Stimulated activated CD4-positive, alpha-beta T cell treated with anti-CD3 and anti-CD28 coated beads, Interleukin-1b, Interleukin-23, amount 100 ng/mL, for 48 hours (primary cell): ENCODE measurements at regions not wholly inside any gene's neighbourhood (a gene's known extent, or its start where the extent isn't known, plus 50 kb on each side); places are given as distances from the start of the nearest gene placed in this dataset.
"Not testable (repeated sequence)": the region's sequence is repeated elsewhere in the genome, so short reads cannot be mapped to it uniquely, and the experiment has no call there.

Experiments
- DNase-seq: peaks from one replicate; pipeline ENCODE4 v3.0.0-alpha.2; 2020

DNA sequence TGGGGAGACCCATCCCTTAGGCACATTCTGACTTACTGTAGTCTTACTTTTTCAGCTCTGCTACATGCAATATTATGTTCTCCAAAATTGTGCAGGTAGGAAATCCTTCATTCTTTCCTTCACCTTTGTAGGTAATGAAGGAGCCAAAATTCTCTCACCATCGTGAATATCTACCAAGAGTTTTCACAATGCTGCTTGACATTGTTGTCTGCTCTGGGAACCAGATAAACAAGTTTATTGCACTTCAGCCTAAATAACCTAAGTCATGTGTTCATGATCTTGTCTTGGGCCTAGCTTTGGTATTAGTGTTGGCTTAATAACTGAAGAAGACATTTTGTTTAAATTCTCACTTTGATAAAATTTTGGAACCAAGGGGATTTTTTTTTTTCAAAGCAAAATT is 110.8 kb upstream of the ELAC2 start:
- no peak for DNase-seq

- DNase-seq, result no peak
Observed at GRCh38 chr17:13127921-13128602, 110.2 kb upstream of the ELAC2 start.

DNA sequence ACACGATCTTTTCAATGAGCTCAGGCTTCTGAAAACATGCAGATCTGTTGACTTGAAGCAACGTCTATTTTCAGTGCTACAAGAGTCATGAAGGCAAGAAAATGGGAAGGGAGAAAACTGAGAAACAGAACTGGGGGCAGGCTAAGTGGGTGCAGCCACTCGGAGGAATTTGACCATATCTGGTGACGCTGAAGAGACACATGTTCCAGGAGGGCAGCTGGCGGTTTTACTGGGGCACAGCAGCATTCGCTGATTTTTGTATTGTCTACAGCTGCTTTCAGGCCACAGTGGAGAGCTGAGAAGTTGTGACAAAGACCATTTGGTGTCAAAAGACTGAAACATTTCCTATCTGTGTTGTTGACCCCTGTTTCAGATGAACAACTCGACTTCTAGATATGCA is 103.0 kb upstream of the ELAC2 start:
- no peak for DNase-seq

DNA sequence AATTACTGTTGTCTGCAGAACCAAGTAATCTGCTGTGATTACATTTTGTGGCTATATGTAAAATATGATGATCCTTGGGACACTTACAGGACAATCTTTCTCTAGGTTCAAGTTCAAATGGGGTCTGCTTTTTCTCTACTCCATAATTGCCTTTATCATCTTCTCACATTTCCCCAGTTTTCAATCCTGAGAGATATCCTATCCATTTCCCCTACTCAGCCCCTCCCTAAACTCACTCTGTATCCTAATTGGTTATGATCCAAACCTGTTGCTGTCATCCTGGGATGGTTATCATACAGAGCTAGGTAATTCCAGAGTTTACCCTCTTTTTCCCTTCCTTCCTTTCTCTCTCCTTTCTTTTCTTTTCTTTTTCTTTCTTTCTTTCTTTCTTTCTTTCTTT is 100.5 kb upstream of the ELAC2 start:
- DNase-seq, result no peak

DNA sequence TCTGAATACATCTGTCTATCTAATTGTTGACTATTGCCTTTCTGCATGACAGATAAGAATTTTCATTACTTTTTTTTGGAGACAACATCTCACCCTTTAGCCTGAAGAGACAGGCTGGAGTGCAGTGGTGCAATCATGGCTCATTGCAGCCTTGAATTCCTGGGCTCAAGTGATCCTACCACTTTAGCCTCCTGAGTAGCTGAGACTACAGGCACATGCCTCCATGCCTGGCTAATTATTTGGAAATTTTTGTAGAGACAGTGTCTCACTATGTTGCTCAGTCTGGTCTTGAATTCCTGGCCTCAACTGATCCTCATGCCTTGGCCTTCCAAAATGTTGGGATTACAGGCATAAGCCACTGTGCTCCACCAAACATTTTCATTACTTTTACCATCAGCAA is 99.8 kb upstream of the ELAC2 start:
- DNase-seq, result no peak

GRCh38 chr17:13114601-13115031 is 96.8 kb upstream of the ELAC2 start:
- no peak for DNase-seq

DNA sequence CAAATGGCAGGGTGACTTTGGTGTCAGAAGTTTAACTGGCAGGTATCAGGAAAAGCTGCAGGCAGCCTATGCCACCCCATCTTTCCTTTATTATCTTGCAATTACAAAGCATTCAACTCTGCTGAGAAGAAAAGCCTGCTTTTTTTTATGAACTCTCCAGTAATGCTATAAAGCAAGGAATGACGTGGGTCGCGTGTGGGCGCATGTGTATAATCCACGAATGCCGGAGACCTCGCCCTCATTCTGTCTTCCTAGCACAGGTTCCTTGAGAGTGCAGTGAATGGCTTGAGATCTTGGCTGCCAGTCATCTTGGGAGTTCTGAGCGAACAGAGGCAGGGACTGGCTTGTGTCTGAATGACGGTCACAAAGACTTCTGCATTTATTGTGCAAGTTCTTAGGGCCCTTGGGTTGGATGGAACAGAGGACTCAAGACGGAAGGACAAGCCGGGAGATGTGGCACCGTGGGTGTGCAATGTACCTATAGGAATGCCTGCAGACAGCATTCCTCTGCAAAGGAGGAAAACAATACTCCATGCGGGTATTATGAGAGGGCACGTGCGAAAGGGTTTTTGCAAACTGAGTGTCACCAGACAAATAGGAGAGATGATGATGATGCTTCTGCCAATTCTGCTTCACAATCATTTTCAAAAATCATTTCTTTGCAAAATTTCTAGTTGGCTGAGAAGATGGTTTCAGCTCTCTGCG is 96.1 kb upstream of the ELAC2 start:
- DNase-seq, result no peak

DNA sequence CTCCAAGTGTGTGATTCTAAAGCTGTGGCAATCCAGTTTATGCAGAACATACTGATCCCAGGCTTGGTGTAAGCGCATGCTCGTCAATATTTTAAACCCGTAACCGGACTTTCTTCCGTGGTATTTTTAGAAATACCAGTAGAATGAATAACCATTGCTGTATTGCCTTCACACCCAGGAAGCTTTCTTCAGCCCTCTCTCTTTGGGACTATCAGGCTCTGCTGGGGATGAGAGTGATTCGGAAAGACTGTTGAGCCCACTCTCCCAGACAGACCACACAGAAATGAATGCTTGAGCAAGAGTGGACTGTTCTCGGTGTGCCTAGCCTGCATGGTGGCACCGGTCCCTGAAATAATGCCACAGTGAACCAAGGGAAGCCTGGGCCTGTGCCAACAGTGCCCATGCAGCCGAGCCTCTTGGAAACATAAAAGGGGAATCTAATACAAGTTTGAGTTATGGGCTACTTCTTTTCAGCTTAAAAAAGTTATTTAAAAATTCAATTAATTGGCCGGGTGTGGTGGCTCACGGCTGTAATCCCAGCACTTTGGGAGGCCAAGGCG is 89.9 kb upstream of the ELAC2 start:
- DNase-seq, result no peak

DNA sequence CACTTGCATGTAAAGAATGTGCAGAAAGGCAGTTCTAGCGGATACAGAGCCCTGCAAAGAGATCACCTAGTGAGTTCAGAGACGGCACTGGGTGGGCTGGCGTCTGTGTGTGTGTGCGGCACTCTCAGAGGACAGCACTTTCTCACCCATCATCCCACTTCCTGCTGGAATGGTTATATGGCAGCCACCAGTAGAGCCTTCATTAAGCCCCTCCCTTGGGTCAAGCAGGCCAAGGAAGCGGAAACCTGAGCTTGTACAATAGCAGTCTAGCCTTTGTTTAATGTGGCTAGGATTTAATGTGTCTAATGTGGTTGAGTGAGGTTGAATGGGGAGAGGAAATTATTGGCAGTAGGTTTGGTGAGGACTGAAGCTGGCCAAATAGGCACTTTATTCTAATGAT is 88.3 kb upstream of the ELAC2 start:
- DNase-seq, result no peak

GRCh38 chr17:13104576-13104975 is 86.7 kb upstream of the ELAC2 start:
- DNase-seq, result no peak

DNA sequence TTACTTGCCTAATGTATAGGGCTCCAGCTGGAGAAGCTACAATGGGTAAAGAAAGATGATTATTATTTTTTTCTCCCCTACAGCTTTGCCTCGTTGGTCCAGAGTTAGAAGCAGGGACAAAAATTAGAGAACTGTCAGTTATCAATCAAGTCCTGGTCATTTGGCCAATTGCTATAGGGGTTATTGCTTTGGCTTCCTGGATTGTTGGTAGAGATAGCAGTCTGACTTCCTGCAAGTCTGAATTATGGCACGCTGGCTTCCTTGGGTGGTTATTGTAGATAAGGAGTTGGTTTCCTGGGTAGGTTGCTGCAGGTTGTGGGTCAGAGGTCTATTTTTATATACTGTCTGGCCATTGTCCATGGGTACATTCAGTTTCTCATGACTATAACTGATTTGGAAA is 84.7 kb upstream of the ELAC2 start:
- no peak for DNase-seq

DNA sequence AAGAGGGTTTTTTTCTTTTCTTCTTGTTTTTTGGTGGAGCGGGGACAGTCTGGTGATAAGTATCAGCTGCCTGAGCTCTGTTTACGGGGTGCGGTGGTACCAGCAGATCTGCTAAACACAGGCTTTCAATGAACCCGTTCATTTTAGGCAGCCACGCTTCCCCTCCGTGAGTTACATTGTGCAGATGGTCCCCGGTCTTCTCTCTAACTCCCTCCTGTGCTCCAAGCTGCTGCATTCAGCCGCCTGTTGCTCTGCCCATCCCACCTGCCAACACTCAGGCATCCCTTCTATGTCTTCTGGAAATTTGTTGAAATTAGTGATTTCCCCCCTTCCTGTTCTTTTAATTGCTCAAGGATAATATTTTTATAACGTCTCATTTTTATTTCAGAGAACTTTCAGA is 82.1 kb upstream of the ELAC2 start:
- DNase-seq, result no peak

DNA sequence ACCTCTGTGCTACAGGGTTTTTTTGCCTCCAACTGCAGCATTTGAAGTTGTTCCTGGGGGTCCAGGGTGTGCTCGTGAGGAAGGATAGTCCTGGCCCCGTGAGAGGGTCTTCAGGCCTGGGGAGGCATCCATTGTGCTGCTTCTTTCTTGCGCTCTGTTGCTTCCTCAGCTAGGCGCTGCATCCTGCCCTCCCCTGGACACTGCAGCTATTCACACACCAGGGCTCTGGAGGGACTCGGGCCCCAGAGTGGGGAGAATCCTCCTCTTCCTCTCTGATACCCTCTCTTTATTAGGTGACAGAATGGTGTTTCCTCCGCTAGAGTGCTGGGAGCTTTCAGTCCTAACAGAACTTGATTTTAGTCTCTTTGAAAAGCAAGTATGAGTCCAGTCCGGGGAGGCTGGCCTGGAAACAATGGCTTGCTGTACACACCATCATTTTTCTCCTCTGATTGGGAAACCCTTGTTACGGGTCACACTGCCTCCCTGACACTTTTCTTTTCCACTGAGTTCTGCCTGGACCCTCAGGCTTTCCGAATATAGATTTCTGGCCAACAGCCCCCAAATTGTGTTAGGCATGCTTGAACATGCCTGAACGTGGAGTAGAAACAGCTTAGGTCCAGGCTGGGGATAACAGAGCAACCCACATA is 81.4 kb upstream of the ELAC2 start:
- no peak for DNase-seq

- DNase-seq, result no peak
Observed at GRCh38 chr17:13096291-13096690, 78.5 kb upstream of the ELAC2 start.

GRCh38 chr17:13092010-13092409 is 74.2 kb upstream of the ELAC2 start:
- DNase-seq, result not testable (repeated sequence)

- no peak for DNase-seq
Observed at GRCh38 chr17:13088666-13089065, 70.8 kb upstream of the ELAC2 start.

DNA sequence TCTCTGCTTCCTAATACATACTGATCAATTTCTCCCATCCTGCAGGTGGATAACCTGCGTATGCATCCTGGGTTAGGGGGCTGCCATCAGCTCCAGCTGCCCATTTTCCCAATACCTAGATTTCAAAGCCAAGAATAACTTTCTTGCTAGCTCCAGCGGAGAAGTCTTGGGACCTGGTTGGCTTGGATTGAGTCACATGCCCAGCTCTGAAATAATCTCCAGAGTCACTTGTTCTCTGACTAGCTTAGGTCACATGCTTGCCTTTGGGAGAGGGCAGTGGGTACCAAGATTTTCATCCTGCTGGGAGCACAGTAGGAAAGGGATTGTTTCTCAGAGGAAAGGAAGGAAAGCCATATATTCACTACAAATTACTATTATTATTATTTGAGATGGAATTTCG is 70.0 kb upstream of the ELAC2 start:
- no peak for DNase-seq

DNA sequence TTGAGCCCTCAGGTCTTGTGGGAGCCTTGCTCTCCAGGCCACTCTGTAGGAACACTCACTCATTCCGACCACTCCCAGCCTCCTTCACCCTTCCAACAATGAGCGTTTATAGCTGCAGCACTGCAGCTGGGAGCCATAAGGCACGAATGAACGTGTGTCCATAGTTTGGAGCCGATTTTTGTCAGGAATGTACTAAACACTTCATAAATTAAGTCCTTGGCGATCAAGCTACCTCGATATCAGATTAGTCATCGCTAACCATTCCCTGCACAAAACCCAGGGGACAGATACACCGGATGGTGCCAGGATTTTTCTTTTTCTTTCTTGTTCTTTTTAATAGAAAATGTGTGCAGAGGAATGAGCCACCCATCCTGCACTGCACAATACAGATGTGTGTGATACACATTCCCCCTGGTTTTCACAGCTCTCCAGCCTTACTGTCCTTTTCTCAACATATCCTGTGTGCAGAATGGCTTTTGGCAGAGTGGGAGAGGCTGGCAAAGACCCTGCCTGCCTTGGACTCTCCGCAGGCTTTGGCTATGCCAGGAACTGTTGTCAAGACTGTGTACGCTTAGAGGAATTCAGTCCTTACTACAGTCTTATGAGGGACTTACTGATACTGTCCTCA is 68.4 kb upstream of the ELAC2 start:
- DNase-seq, result no peak

DNA sequence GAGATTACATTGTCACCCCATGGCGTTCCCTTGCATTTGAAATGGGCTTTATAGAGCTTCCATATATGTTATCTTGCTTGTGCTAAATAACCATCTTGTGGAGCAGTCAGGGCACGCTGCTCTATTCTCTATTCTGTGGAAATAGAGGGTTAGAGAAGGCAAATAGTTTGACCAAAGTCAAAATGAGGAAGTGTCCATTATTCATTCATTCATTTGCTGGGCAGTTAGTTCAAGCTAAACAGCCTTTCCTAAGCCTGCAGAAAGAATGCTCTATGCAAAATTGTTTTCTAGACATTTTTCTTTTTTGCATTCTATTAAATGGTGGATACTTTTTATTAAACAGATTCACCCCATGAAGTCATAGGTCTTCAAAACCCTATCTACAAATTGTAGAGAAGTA is 67.8 kb upstream of the ELAC2 start:
- DNase-seq, result no peak

- DNase-seq, result no peak
Observed at GRCh38 chr17:13084420-13084819, 66.6 kb upstream of the ELAC2 start.

DNA sequence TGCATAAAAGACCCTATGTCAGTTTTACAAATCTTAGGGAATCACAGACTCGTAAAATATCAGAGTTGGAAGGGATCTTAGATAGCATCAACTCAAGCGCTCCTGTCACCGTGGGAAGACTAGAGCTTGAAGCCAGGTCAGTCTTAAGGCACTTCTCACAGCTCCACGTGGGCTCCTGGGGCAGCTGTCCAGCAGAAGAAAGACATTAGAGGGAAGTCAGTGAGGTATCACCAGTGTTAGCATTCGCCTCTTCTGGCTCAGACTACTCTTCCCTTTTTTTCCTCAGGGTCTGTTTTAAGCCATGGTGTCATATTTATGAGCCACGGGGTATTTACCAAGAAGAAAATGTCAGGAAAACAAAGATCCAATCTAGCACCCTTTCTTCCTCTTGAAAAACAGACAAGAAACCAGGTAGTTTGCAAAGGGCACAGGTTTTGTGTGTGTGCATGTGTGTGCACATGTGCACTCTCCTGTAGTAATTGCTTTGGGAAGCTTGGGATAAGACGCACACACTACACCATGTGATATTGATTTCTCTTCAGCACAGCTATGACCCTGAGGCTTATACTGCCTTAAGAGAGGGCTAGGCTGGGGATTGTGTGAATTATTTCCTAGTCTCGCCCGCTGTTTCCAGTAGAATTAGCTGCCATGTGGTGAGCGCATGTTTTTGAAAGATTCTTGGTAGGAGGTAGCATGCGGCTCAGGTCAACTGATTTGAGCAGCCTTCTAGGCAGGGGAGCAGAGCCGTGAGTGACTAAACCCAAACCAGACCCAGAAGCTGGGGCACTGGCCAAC is 61.0 kb upstream of the ELAC2 start:
- DNase-seq, result no peak

DNA sequence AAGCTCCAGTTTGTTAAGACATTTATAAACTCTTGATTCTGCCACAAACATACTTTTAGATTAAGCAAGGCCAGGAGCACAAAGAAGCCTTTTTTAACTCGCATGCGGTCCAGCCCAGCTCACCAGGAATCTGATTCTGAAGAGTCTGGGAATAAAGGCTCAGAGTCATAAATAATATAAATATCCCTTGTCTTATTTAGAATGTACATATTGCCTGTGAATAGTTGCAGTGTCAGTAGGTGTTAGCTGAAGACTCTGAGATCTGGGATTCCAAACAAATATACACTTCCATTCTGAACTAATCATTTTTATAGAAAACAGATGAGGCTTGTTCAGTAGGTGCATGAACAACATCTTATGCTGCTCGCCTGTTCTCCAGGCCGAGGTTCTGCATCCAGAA is 59.1 kb upstream of the ELAC2 start:
- DNase-seq, result no peak

GRCh38 chr17:13074026-13074425 is 56.2 kb upstream of the ELAC2 start:
- DNase-seq, result no peak
